Mammary epithelial cell (primary cell): ENCODE measurements at regions not wholly inside any gene's neighbourhood (a gene's known extent, or its start where the extent isn't known, plus 50 kb on each side); places are given as distances from the start of the nearest gene placed in this dataset.

ENCODE experiments used
- EZH2 ChIP-seq: IDR thresholded peaks from 2 replicates; pipeline ENCODE4 v1.6.1; 2012; ENCODE audit warnings: low read length, inconsistent platforms, borderline replicate concordance
- TF ChIP-seq, protein P1 (sequence below), 2 donors: IDR thresholded peaks in 1 of 2; conservative IDR thresholded peaks in 1 of 2; 2 replicates each; pipeline ENCODE4 v1.5.1; 2011 to 2012; ENCODE audit warnings: inconsistent platforms in 2 of 2, low read length in 2 of 2, mild to moderate bottlenecking in 2 of 2, control low read depth in 1 of 2, low read depth in 1 of 2; ENCODE audit not compliant: insufficient read depth in 1 of 2; ENCODE audit errors: extremely low read depth in 1 of 2

DNA sequence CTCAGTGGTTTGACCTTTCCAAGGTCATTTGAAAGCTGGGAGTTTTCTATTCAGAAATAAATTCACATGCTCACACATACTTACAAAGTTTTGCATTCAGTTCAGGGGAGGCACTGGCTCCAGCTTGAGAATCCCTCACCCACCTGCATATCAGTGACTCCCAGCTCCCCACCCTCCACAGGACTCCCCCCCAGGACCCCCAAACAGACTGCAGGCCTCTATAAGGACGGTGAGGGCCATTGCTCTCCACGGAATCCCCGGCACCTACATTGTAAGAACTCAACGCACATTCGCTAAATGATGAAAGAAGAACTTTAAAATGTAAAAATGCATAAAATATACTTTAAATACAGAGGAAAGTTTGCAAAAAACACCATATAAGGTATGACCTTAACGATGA is 97.2 kb upstream of the TEX51 start:
- TF ChIP-seq, protein P1, sequence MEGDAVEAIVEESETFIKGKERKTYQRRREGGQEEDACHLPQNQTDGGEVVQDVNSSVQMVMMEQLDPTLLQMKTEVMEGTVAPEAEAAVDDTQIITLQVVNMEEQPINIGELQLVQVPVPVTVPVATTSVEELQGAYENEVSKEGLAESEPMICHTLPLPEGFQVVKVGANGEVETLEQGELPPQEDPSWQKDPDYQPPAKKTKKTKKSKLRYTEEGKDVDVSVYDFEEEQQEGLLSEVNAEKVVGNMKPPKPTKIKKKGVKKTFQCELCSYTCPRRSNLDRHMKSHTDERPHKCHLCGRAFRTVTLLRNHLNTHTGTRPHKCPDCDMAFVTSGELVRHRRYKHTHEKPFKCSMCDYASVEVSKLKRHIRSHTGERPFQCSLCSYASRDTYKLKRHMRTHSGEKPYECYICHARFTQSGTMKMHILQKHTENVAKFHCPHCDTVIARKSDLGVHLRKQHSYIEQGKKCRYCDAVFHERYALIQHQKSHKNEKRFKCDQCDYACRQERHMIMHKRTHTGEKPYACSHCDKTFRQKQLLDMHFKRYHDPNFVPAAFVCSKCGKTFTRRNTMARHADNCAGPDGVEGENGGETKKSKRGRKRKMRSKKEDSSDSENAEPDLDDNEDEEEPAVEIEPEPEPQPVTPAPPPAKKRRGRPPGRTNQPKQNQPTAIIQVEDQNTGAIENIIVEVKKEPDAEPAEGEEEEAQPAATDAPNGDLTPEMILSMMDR (conservative IDR thresholded peaks at IDR 0.05 in 1 of 2, IDR thresholded peaks at IDR 0.05 in 1 of 2; ENCODE audit: extremely low read depth in 1 of 2, insufficient read depth in 1 of 2, low read depth in 1 of 2, low read length in 2 of 2): no peak
- TF ChIP-seq EZH2: no peak
